Suppressor macrophage (primary cell): ENCODE measurements at regions not wholly inside any gene's neighbourhood (a gene's known extent, or its start where the extent isn't known, plus 50 kb on each side); places are given as distances from the start of the nearest gene placed in this dataset.
"Not testable (repeated sequence)": the region's sequence is repeated elsewhere in the genome, so short reads cannot be mapped to it uniquely, and the experiment has no call there.

Experiments used
- DNase-seq, 4 experiments: peaks; one replicate each; pipeline ENCODE4 v3.0.0-alpha.2; 2020 to 2022

DNA sequence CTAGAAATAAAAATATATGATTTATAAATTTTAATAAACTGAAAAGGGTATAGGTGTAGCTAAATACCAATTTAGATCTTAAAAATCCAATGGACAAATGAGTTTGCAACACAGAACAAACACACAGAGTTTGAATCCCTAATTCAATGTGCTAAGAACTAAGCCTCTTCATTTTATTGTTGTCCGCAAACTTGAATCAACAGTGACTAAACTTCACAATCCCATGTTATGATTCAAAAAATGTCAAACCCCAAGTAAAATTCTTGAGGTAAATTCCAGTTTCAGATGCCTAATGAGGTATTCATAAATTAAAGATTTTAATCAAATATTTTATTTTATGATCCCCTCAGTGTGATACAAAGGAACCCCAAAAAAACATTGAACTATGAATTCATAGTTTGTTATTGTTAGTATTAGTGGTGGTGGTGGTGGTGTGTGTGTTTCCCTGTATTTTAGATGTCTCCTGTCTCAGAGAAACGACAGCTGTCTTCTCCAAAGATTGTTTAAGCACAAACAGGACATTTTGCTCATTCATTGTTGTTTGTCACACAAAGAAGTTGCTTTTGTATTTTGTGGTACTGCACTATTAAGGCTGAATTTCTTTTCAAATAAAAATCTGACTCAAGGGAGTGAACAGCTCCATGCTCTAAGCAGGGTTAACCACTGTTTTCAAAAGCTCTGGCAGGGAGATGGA, 259.8 kb downstream of the OSR1 start:
- DNase-seq = no peak

DNA sequence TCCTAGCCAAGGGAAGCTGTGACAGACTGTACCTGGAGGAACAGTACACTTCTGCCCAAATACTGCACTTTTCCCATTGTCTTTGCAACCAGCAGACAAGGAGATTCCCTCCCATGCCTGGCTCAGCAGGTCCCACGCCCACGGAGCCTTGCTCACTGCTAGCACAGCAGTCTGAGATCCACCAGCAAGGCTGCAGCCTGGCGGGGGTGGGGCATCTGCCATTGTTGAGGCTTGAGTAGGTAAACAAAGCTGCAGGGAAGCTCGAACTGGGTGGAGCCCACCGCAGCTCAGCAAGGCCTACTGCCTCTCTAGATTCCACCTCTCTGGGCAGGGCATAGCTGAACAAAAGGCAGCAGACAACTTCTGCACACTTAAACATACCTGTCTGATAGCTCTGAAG, 268.9 kb downstream of the OSR1 start:
- DNase-seq = not testable (repeated sequence)

DNA sequence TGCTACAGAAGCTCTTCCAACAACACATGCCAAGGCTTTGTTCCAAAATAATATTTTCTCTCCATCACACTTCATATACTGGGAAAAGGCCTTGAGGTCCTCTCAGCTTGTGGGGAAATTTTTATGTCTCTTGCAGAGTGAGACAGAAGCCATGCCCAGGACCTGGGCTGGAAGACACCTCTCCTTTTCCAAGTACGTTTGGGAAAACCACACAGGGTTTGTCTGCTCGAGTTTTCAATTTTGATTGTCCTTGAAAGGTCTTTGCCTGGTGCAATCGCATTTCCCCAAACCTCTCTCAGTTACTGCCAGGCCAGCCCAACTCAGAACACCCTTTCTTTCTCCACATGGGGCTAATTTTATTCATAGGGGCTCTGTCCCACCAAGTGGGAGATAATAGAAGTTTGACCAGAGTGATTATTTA, 272.2 kb downstream of the OSR1 start:
- no peak for DNase-seq

DNA sequence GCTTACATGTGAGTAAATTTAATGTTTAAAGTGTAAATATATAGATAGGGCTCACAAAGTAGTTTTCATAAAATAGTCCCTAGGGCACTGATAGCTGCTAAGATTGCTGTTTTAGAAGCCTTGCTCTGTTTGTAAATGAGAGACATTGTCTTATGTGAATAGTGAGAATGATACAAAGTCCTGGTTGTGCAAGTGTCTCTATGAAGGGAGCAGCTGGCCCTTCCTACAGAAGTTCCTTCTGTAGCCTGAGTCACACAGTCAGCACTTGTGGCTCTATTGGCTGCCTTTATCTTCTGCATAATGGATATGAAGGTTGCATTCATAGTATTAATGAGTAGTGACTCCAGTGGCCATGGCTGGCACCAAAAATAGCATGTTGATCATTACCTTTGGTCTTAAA, 279.7 kb downstream of the OSR1 start:
- no peak for DNase-seq

DNA sequence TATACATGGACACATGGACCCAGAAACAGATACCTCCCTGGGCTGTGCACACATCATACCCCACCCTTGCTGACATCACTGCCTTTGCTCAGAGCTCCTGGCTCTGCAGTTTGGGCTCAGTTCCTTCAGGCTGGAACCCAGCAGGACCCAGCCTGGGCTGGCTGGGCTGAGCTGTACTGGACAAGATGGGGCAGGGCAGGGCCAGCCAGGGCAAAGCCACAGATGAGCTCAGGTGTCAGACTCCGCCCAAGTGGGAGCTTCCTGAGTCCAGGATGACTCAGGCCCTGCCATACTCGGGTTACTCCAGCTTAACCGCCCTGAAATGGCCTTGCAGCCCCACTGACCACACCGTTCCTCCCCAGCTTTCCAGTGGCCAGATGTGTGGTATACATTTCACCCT, 284.9 kb downstream of the OSR1 start:
- no peak for DNase-seq

DNA sequence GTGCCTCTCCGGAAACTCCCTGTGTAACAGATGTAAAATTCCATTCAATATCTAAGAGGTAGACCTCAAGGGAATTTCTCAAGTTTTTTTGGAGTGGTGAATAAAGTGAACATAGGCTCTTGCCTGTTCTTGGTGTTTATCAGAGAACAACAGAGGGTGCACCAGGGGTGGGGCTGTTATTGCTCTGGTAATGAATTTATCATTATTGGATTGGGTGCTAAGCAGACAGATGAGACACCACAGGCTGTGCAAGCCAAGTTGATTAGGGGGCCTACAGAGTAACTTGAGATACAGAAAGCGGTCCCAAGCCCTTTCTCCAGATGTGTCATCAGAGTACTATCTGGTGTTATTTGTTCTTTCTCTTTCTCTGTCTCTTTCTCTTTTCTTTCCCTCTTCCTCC, 286.3 kb downstream of the OSR1 start:
- DNase-seq = no peak

DNA sequence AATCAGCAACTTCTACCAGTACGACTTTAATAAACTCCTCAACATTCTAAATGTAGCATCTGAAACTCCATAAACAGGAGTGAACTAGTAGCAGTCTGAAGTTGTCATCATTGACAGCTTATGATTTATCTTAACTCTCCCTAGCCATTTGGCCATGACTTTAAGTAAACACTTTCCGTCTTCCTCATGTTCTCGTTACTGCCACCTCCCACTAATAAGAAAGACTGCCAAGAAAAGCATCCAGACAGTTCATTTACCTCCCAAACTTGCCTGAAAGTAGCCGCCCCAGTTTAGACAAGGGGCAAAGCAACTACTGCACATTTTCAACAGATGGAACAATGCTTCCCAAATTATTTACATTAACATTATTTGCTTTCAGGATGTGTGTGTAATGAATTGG, 287.5 kb downstream of the OSR1 start:
- no peak for DNase-seq

DNA sequence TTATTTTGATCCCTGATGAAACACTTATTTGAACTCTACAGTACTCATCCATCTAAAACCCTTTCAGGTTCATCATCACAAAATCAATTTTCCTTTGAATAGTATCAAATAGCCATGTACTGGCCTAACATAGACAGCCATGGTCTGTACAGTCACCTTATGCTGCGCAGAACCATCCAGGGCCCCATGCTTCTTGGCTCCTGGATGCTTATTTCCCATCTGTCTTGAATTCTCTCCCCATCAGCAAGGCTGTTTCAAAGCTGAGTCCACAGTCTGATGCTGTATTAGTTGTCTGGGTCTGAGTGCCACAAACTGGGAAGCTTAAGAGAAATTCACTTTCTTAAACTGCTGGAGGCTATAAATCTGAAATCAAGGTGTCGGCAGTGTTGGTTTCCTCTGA, 290.2 kb downstream of the OSR1 start:
- no peak for DNase-seq

DNA sequence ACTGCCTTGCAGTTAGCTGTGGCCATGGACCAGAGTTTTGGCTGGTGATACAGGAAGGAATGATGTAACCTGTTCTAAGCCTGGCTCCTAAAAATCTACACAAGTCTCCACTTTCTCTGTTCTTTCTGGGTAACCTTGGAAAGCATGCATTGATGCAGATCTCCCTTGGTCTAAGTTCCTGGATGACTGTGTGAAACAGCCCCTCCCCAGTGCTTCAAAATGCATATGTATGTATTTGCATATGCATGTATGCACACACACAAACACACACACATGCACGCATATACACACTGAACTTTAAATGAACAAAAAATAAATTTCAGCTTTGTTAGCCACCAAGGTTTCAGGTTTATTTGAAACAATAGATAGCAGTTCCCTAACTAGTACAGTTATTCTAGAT, 296.1 kb downstream of the OSR1 start:
- DNase-seq = no peak

DNA sequence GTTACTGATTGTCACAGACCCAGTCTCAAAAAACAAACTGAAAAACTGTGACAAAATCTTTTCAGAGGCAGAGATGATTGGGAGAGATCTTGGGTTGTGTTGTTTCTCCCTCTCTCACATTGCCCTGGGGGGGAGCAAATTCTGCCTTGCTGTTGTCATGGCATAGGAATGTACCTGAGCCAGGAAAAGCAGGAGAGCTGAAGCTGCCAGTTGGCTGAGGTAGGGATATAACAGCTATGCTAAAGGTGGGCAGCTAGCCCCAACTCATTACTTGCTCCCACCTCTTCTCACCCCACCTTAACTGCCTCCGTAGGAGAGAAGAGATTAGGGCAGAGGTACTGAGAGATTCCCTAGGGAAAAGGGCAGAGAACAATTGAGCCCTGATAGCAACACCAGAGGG, 299.3 kb downstream of the OSR1 start:
- DNase-seq = no peak

DNA sequence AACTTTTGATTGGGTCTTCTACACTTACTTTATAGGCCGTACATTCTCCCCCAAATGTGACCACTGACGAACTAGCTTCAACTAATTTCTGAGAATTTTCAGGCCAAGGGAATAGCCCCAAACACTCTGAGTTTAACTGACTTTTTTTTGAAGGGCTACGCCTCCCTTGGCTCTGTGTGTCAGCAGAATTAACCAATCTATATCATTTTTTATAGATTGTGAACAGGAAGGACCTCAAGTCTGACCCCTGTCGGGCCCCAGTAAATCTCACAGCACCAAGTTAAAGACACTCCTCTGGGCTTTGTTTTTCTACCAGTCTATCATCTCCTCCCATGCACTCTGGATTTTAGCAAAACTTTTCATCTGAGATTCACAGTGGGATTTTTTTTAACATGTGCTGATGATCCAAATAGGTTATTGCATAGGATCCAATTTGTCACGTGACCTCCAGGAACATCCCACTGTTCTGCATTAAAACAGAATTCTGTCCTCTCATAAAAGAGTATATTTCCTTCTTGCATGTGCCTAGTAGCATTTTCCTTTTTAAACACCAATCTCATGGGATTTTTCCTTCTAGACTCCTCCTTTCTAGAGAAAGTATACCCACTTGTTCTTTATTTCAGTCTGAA, 307.1 kb downstream of the OSR1 start:
- no peak for DNase-seq

DNA sequence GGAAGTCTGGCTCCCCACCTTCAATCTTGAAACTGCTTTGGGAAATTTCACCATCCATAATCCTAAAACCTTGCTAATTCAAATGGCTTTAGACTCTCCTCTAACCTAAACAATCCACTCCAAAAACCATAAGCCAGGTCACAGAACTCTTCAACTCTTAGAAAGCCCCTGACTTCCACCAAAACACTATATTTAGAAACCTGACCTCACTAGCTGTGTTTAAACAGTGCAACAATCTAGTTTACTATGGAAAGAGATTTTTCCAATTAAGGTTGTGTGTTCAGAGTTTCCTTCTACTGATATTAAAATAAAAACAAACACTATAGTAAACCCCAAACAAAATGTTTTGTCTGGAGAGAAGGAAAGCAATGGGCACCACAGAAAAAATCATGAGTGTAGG, 308.1 kb downstream of the OSR1 start:
- DNase-seq = no peak

DNA sequence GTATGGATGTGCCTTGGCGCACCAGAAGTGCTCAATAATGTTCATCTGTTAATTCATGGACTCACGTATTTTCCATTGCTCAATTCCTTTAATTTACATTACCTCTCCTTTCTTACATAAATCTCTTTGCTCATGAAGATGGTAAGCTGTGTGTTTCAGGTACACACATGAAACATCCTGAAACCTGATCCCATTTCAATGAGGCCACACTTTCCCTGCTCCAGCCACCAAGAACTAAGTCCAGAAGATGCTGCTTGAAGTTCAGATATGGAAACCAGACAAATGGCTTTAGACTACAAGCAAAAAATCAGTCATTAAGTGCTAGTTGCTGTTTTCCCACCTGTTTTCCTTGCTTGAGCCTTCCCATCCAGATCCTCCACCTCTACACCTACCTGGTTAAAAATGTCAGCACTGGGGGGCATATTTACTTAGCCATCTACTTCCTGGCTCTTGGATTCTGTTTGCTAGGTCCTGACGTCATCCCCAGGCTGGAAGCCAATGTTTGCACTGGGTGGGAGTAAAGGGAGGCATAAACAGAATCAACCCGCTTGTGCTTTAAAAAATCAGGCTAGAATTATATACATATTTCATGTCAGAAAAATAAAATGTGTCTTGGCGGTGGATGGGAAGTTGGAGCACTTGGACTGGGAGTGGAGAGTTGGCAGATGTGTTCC, 309.7 kb downstream of the OSR1 start:
- no peak for DNase-seq

DNA sequence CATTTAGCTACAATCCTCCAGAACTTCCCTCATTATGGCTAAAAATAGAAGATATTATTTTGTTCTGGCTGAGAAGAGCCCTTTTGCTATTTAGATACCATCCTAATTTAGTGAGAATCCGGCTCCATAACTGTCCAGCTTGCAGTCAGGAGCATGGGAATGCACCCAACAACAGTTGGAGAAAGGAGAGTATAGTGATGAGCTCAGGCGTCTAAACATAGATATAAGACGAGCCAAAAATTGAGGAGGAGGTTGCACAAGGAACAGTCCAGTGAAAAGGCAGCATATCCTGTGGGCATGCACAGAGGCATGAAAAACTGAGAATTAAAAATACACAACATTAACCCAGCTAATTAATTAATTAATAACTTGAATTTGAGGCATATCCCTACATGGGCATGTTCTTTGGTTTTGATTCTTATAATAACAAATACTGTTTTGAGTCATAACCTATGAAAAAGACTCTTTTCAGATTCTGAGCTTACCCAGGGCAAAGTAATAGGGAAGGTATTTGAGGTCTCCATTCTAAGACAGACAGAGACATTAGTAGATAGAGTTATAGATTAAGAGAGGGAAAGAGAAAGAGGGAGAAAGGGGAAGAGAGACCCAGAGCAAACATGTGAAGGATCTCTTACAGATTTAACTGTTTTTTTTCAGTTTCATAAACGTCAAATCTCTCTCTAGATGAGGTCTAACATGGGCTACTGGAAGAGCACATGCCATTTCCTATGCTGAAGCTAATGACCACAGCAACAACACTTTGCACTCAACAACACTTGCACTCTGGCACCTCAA, 311.2 kb downstream of the OSR1 start:
- DNase-seq = no peak

DNA sequence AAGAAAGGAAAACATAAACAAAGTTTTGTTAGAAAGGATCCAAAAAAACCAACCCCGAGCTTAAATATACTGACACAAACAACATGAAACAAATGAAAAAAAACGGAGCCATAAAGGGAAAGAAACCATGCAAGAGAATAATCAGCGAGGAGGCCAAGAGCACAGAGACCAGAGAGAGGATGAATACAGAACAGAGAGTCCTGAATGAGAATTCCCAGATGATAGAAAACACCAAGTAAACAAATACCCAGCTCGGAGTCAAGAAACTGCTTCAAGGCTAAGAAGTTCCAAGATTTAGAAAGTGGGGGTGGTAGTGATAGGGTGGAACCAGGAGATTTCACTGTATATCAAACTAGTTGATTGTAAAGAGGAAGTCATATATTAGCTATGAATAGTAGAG, 313.3 kb downstream of the OSR1 start:
- no peak for DNase-seq

DNA sequence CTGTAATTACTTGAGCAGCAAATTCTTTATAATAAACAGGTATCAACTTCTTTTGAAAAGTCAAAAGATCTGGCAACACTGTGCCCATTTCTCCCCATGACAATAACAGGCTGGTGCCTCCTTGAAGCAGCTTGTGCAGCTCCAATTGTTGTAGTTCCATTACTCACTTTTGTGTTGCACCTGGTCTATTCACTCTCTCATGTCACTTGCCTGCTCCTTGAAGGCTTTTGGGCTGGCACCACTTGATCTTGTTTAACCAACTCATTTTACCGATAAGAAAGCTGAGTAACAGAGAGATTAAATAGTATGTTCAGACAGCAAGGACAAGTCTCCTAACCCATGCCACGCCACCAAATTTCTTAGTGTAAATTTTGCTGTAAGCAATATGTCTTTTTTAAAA, 314.5 kb downstream of the OSR1 start:
- DNase-seq = no peak

DNA sequence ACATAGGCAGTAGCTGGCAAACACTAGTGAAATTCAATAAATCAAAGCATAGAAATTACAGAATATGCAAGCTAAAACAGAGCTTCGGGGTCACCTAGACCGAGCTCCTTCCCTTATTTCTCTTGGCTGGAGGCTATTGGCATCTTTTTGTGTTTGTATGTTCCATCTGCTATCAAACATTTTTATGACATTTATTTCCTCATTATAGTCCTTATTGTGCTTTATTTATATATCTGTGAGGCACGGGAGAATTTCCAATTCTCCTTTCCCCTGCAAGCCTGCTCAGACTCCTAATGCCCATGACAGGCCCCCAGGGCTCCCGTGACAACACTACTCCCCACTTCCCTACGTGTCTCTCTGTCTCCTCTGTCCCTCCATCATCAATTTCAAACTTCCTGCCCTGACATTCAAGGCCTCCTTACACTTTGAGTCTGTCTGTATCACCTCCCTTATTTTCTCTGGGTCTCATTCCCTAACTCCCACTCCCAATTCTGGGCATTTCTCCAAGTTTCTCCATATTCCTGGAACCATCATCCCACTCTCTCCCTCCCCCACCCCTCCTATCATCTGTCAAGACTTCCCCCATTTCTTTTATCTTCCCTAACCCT, 316.9 kb downstream of the OSR1 start:
- no peak for DNase-seq

DNA sequence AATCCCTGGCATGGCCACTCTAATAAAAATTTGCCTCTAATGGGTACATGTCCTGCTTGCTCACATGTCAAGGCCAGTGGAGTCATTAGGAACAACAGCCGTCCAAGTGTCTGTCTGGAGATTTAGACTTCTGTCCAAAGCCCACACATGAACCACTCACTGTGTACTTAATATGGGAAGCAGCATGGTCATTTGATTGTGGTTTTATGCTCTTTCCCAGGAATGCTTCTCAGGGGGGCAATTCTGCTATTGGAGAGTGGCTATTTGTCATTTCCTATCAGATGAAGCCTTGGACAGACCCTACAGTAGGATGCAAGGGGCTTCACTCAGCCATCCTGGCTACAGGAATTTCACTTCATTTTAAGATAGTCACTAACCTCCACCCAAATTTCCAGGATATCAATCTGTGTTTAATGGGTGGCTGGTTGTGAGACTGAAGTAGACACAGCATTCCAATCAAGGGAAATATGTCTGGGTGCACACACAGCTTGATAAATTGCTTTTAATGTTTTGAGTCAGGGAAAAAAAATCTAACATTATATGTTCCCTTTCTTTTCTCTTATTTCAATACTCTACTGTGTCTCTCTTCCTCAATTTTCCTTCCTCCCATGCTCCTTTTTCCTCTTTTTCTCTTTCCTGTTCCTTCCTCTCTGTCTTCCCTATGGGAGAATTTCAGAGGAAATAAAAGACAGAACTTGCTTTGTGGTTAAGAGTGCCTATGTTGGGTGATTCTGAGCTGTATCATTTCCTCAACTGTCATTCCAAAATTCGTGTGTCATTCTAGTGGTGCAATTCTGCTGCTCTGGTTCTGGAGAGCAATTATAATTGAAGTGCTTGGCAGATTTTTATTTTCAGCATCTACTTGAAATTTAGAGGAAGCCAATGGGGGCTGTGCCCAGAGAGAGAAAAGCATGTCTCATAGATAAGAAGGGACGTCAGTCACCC, 320.1 kb downstream of the OSR1 start:
- peak in 1 of 4 experiments; percentile 39 for DNase-seq

DNA sequence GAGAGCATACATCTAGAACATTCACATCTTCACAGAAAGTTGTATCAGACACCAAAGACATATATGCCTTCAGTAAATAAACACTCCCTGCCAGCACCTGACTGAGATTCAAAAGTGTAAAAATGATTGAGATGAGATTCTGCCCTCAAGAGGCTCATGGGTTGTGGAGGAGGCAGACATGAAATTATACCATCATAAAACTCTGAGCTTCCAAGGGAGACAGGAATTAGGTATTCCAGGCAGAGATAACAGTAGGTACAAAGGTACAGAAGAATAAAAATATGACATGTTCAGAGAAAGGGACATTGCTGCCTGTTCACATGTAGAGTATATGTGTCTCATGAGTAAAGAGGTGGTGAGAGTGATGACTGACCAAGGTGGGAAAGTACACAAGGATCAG, 322.3 kb downstream of the OSR1 start:
- DNase-seq = no peak

DNA sequence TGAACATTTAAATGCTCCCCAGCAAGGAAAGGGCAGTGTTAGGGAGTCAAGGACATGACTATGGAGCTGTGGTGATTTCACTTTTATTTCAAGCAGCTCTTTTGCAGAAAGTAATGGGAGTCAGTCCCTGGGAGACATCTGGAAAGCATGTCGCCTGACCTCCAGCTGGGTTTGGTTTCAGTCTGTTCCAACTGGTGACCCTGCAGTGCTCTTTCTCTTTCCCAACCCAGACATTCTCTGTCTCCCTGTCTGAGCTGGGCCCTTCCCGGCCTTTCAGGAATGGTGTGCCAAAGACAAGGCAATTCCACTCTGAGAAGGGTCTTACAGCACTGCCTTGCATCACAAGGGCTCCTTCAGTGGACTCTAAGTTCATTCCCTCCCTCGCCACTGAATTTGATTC, 323.2 kb downstream of the OSR1 start:
- no peak for DNase-seq

DNA sequence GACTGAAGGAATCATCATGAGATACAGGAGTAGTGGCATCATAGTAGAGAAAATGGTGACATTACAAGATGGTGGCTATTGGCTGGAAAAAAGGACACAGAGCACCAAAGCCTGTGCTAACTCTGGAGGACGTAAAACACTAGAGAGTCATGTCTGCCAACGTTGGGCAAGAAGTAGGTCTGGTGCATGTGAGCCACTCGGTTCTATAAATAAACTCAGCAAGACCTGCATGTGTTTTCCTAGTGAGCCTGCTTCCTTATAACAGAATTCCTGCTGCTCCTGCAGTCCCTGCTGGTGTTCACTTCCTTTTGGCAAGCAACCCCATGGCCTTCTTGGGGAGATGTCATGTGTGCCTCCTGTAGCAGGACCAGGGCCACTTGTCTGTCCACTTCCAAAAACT, 325.2 kb downstream of the OSR1 start:
- DNase-seq = no peak

DNA sequence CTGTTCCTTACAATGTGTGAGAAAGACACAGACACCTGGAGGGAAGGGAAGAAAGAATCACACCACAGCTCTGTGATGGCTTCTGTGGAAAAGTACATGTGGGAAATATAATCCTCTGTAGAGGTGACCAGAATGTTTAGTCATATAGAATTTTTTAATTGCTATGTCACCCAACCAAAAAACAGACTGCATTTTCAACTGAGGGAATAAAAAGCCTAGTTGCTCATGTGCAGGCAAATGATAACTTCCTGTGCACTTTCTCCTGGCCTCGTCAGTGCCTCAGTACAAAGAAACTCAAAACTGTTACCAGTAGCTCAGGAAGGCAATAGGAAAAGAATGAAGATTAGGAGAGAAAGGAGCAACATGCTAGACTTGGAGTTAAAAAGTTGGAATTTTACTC, 326.8 kb downstream of the OSR1 start:
- no peak for DNase-seq
